K562 (cell line): ENCODE measurements at regions not wholly inside any gene's neighbourhood (a gene's known extent, or its start where the extent isn't known, plus 50 kb on each side); places are given as distances from the start of the nearest gene placed in this dataset.

Experiments used
- EZH2 ChIP-seq: IDR thresholded peaks from 2 replicates; pipeline ENCODE4 v1.6.1; 2012; ENCODE audit warnings: low read depth, mild to moderate bottlenecking, inconsistent platforms, low read length, borderline replicate concordance
- MAZ ChIP-seq, 2 experiments: fragments of 450-650 bp in 1 of 2; sonication (generic) in 1 of 2; formaldehyde crosslinking; IDR thresholded peaks in 1 of 2; conservative IDR thresholded peaks in 1 of 2; 2 replicates each; pipeline versions ENCODE4 v1.4.0 to v1.5.0; 2020; ENCODE audit warnings: mild to moderate bottlenecking in 1 of 2, missing genetic modification reagents in 1 of 2
- SUPT5H ChIP-seq: fragments of 450-650 bp; IDR thresholded peaks from 2 replicates; pipeline ENCODE4 v1.6.1; 2016

DNA sequence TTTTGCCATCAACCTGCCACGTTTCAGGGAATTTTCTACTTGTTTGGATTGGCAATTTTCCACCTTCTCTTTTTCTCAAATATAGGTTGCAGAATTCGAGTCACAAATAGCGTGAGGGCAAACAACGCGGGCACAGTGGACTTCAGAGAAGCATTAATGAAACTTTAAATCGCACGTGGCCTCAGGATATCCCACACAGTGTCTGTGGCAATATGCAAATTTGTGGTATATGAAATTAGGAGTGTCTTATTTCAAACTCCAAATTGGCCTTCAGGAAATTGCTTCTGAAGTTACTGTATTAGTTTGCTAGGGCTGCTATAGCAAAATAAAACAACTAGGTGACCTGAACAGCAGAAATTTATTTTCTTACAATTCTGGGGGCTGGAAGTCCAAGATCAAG, 91.2 kb downstream of the MTRR start:
- TF ChIP-seq EZH2: no peak
- TF ChIP-seq MAZ (CRISPR knock-in tag; conservative IDR thresholded peaks at IDR 0.05 in 1 of 2, IDR thresholded peaks at IDR 0.05 in 1 of 2): no peak
- no peak for TF ChIP-seq SUPT5H
